Right atrium auricular region (tissue), 2 donors: ENCODE measurements at regions not wholly inside any gene's neighbourhood (a gene's known extent, or its start where the extent isn't known, plus 50 kb on each side); places are given as distances from the start of the nearest gene placed in this dataset.

Experiments
- DNase-seq: peaks from one replicate; pipeline ENCODE4 v3.0.0-alpha.2; 2019; ENCODE audit warnings: low spot score
- H3K27ac ChIP-seq, 2 donors: fragments of 200-600 bp; sonication (generic); 1 replicate in 1 of 2; 2 replicates in 1 of 2; pipeline ENCODE4 v1.5.1; 2016 to 2019
- H3K27me3 ChIP-seq, 2 donors: fragments of 200-600 bp; sonication (generic); one replicate each; pipeline versions ENCODE4 v1.5.1 to v1.6.0; 2017 to 2019
- H3K36me3 ChIP-seq: fragments of 200-600 bp; sonication (generic); one replicate; pipeline ENCODE4 v1.5.1; 2016
- H3K4me1 ChIP-seq, 2 donors: fragments of 200-600 bp; sonication (generic); one replicate each; pipeline versions ENCODE4 v1.5.1 to v1.6.0; 2017 to 2019
- H3K4me3 ChIP-seq, 2 donors: fragments of 200-600 bp; sonication (generic); 1 replicate in 1 of 2; 2 replicates in 1 of 2; pipeline ENCODE4 v1.5.1; 2017 to 2019; ENCODE audit warnings: mild to moderate bottlenecking in 1 of 2, moderate library complexity in 1 of 2
- H3K9me3 ChIP-seq, 2 donors: fragments of 200-600 bp; sonication (generic); one replicate each; pipeline ENCODE4 v1.5.1; 2019
- TF ChIP-seq, protein P1 (sequence below), 2 donors: fragments of 200-600 bp; sonication (generic); IDR thresholded peaks; one replicate each; pipeline ENCODE4 v1.5.1; 2019; ENCODE audit warnings: antibody characterized with exemption in 2 of 2

DNA sequence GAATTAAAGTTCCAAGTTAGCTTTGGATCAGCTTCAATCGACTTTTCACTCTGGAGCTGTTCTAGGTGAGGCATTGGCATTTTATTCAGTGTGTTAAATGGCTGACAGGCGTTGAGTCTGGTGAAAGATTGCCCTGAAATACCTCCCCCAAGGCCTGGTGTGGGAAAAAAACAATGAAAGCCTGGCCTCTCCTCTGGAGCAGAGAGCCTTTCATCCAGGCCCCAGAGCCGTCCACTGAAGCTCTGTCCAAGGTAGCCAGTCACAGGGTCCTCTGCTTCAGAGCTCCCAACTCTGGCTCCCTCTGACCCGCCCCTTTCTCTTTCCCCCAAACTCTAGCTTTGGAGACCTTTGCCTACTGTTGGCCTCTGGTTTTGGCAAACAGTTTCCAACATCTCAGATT, 123.6 kb upstream of the CRHR1 start:
- Histone ChIP-seq H3K36me3 (no peaks in the 10 kb centered on the region), H3K27me3 (no peaks in the 10 kb centered on the region), H3K27ac (no peak overlapping the region), H3K9me3 (peaks cover 0 to 4% of the 10 kb centered on the region in 2 donors), H3K4me3 (no peak overlapping the region), H3K4me1 (no peaks in the 10 kb centered on the region)
- TF ChIP-seq, protein P1, sequence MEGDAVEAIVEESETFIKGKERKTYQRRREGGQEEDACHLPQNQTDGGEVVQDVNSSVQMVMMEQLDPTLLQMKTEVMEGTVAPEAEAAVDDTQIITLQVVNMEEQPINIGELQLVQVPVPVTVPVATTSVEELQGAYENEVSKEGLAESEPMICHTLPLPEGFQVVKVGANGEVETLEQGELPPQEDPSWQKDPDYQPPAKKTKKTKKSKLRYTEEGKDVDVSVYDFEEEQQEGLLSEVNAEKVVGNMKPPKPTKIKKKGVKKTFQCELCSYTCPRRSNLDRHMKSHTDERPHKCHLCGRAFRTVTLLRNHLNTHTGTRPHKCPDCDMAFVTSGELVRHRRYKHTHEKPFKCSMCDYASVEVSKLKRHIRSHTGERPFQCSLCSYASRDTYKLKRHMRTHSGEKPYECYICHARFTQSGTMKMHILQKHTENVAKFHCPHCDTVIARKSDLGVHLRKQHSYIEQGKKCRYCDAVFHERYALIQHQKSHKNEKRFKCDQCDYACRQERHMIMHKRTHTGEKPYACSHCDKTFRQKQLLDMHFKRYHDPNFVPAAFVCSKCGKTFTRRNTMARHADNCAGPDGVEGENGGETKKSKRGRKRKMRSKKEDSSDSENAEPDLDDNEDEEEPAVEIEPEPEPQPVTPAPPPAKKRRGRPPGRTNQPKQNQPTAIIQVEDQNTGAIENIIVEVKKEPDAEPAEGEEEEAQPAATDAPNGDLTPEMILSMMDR (IDR thresholded peaks at IDR 0.05): no peak
- no peak for DNase-seq

DNA sequence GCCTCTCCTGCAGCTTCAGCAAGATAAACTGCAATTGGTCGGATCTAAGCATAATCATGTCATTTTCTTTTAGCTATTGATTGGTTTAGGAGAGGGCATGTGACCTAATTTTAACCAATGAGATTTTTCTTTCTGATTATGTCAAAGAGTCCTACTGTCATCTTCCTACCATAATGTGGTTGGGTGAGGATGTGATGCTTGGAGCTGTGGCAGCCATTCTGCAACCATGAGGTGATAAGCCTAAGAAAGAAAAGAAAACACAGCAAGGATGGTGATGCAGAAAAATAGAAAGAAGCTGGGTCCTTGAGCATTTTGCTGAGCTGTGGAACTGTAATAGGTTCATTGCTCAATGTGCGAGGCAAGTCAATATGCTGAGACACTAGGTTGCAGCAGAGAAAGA, 121.7 kb upstream of the CRHR1 start:
- Histone ChIP-seq H3K4me3 (no peak overlapping the region), H3K9me3 (peaks cover 0 to 4% of the 10 kb centered on the region in 2 donors), H3K27me3 (no peaks in the 10 kb centered on the region), H3K36me3 (no peaks in the 10 kb centered on the region), H3K4me1 (no peaks in the 10 kb centered on the region), H3K27ac (no peak overlapping the region)
- TF ChIP-seq, protein P1 (IDR thresholded peaks at IDR 0.05): no peak
- DNase-seq: no peak

DNA sequence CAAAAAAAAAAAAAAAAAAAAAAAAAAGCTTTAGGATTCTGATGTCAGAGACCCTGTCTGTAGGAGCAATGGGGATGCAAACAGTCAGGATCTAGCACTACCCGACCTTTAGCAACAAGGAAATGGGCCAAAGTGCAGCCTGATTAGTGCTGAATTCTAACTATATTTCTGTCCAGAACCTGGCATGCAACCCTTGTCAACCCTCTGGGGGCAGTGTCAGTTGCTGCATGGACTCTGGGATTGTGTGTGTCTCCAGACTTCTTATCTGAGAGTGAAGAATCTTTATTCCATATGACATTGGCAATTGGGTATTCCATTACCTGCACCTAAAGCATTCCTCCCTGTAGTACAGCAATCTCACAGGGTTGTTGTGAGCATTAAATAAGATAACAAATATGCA, 120.3 kb upstream of the CRHR1 start:
- no peak overlapping the region for H3K4me3 ChIP-seq
- H3K4me1 ChIP-seq: no peaks in the 10 kb centered on the region
- H3K36me3 ChIP-seq: no peaks in the 10 kb centered on the region
- DNase-seq: no peak
- H3K27me3 ChIP-seq: no peaks in the 10 kb centered on the region
- no peak overlapping the region for H3K27ac ChIP-seq
- TF ChIP-seq, protein P1 (IDR thresholded peaks at IDR 0.05): no peak
- H3K9me3 ChIP-seq: peaks cover 0 to 4% of the 10 kb centered on the region in 2 donors

DNA sequence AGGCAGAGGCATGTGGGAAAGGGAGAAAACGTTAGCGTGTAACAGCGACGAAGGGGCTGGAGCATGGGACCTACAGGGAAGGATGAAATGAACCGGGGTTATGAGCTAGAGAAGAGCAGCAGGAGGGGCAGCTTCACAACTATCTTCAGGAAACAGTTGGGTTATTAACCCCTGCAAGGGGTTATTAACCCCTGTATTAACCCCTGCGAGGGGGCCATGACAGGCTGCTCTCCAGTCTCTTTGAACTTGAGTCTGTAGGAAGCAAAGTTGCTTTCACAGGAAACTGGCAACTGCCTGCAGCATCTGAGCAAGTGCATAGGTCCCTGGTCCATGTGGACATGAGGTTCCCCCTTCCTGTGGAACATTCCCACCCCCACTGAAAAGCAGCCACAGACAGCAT, 119.2 kb upstream of the CRHR1 start:
- no peaks in the 10 kb centered on the region for H3K4me1 ChIP-seq
- no peak overlapping the region for H3K4me3 ChIP-seq
- no peak overlapping the region for H3K27ac ChIP-seq
- no peaks in the 10 kb centered on the region for H3K36me3 ChIP-seq
- no peaks in the 10 kb centered on the region for H3K27me3 ChIP-seq
- DNase-seq: no peak
- TF ChIP-seq, protein P1 (IDR thresholded peaks at IDR 0.05): no peak
- H3K9me3 ChIP-seq: peaks cover 0 to 4% of the 10 kb centered on the region in 2 donors

DNA sequence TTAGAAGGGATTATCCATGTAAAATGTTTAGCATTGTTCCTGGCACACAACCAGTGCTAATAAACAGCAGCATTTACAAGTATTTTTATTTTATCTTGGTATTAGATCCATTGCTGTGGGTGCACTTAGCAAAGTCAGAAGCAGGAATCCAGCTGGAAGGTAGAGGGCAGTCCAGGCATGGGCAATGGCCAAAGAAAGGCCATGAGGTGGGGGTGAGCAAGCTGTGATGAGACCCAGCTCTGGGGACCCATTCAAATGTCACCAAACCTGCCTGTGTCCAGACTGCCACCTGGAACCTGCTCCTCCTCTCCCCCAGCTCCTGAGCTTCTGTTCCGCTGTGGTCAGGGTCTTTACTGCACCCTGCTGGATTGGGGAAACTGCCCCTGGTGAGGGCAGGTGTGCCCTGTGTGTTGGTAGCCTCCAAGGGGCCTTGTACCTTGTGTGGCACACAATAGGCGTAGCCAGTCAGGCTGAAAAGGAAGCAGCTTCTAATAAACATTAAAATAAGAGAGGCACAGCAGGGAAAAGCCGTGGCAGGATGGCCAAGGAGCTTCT, 118.0 kb upstream of the CRHR1 start:
- H3K4me1 ChIP-seq: no peaks in the 10 kb centered on the region
- no peak for DNase-seq
- H3K27ac ChIP-seq: no peak overlapping the region
- H3K9me3 ChIP-seq: peaks cover 0 to 4% of the 10 kb centered on the region in 2 donors
- TF ChIP-seq, protein P1 (IDR thresholded peaks at IDR 0.05): no peak
- no peaks in the 10 kb centered on the region for H3K36me3 ChIP-seq
- H3K4me3 ChIP-seq: no peak overlapping the region
- no peaks in the 10 kb centered on the region for H3K27me3 ChIP-seq

DNA sequence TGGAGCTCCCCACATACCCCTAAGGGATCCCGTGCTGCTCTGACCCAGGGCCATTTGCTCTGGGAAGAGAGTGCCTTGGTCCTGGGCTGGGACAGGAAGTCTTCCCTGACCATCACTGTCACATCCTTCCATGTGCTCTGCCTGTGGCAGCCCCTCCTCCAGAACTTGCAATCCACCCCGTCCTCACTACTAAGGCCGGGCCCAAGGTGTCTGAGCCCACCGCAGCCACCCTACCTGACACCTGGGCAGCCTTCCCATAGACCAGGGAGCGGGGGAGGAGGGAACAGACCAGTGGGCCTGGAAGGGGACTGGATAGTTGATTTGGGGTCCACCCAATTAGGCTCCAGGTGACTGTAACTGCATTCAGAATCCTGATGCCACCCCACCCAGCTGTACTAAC, 117.5 kb upstream of the CRHR1 start:
- TF ChIP-seq, protein P1 (IDR thresholded peaks at IDR 0.05): no peak
- no peak overlapping the region for H3K4me3 ChIP-seq
- no peaks in the 10 kb centered on the region for H3K36me3 ChIP-seq
- H3K9me3 ChIP-seq: peaks cover 0 to 4% of the 10 kb centered on the region in 2 donors
- H3K27ac ChIP-seq: no peak overlapping the region
- H3K27me3 ChIP-seq: no peaks in the 10 kb centered on the region
- no peak for DNase-seq
- no peaks in the 10 kb centered on the region for H3K4me1 ChIP-seq
